ENCODE measurements at regions not wholly inside any gene's neighbourhood (a gene's known extent, or its start where the extent isn't known, plus 50 kb on each side); places are given as distances from the start of the nearest gene placed in this dataset.

DNA sequence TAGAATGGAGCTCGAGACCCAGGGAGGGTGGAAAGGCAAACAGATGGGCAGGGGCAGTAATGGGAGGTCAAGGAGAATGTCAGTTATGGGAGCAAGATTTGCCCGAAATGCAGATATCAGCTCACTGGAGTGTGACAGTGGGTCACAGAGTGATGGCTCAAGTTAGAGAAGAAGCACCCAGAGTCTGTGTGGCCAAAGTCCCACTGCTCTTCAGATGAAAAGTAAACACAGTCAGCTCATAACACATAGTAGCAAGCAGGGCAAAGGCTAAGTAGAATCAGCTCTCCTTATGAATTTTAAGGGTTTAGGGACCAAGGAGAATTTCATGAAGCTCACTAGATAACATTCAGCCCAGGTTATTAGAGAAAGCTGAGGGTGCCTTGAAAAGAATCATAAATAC is 264.9 kb upstream of the MON1B start:
- Mint-ChIP-seq H3K27me3 (ENCODE audit: low read depth in 3 of 3) (no peaks in the 10 kb centered on the region), H3K36me3 (no peaks in the 10 kb centered on the region), H3K4me1 (no peaks in the 10 kb centered on the region), H3K27ac (no peak overlapping the region), H3K4me3 (no peak overlapping the region), H3K9me3 (peaks cover 0 to 23% (median 7%) of the 10 kb centered on the region in 6 donors)
- DNase-seq: no peak

DNA sequence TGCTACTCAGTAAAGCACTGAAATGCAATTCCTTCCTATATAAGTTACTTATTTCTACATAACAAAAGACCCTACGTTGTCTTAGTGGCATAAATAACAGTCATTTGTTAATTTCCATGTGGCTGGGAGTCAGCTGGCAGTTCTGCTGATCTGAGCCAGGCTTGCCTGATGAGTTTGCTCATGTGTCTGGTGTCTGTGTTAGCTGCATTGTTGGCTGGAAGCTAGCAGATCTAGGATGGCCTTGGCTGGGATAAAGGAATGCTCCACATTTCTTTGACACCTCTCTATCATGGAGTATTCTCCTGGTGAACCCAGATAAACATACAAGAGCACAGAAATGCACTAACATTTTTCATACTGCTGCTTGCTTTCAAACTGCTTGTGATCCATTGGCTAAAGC is 264.4 kb upstream of the MON1B start:
- Mint-ChIP-seq H3K9me3 (peaks cover 2 to 23% (median 10%) of the 10 kb centered on the region in 6 donors), H3K36me3 (no peaks in the 10 kb centered on the region)

GRCh38 chr16:76931186-76931585 is 259.8 kb upstream of the MON1B start:
- no peak overlapping the region for H3K27ac Mint-ChIP-seq
- DNase-seq: no peak

More for the DNA sequence above, 264.4 kb upstream of the MON1B start:
- no peak for DNase-seq
- Mint-ChIP-seq H3K27me3 (ENCODE audit: low read depth in 3 of 3) (no peaks in the 10 kb centered on the region), H3K4me3 (no peak overlapping the region), H3K4me1 (no peaks in the 10 kb centered on the region), H3K27ac (no peak overlapping the region)

DNA sequence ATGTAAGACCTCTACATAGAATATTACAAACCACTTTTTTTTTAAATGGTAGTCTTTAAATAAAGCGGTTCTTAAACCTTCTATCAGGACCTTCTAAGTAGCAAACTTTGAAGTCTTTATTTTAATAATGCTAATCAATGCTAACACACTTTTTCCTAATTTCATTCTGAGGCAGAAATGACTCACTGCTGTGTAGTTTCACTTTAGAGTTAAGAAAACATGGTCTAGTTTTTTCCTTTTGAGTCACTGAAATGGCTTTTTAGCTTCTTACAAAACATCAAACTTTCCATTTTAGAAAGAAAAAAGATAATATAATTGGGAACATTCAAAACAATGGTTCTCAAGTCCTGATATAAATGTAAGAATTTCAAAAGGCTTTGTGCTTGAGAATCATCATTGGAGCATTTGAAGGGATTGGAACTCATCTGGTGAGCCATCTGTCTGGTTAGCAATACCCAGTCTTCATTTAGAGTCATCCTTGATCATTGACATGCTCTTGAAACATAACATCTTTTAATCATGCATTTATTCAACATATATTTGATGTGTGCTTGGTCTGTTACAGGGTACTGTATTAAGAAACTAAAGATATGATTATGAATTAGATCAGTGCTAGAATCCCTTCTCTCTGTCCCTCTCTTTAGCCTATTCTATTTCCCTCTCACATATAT is 258.3 kb upstream of the MON1B start:
- Mint-ChIP-seq H3K4me1 (no peaks in the 10 kb centered on the region), H3K27me3 (ENCODE audit: low read depth in 3 of 3) (peaks cover 0 to 2% (median 2%) of the 10 kb centered on the region in 3 donors), H3K9me3 (peaks cover 5 to 30% (median 12%) of the 10 kb centered on the region in 6 donors), H3K4me3 (no peak overlapping the region), H3K27ac (no peak overlapping the region), H3K36me3 (no peaks in the 10 kb centered on the region)
- no peak for DNase-seq

More at GRCh38 chr16:76931186-76931585, 259.8 kb upstream of the MON1B start:
- peaks cover 5 to 29% (median 12%) of the 10 kb centered on the region in 6 donors for H3K9me3 Mint-ChIP-seq
- no peak overlapping the region for H3K4me3 Mint-ChIP-seq
- H3K27me3 Mint-ChIP-seq (ENCODE audit: low read depth in 3 of 3): peaks cover 0 to 2% (median 0%) of the 10 kb centered on the region in 3 donors
- H3K36me3 Mint-ChIP-seq: no peaks in the 10 kb centered on the region
- H3K4me1 Mint-ChIP-seq: no peaks in the 10 kb centered on the region

GRCh38 chr16:76940251-76940650 is 250.7 kb upstream of the MON1B start:
- Mint-ChIP-seq H3K9me3 (peaks cover 6 to 43% (median 10%) of the 10 kb centered on the region in 6 donors), H3K4me1 (no peaks in the 10 kb centered on the region), H3K27me3 (ENCODE audit: low read depth in 3 of 3) (peaks cover 0 to 4% (median 0%) of the 10 kb centered on the region in 3 donors), H3K27ac (no peak overlapping the region), H3K4me3 (no peak overlapping the region), H3K36me3 (no peaks in the 10 kb centered on the region)
- DNase-seq: no peak

DNA sequence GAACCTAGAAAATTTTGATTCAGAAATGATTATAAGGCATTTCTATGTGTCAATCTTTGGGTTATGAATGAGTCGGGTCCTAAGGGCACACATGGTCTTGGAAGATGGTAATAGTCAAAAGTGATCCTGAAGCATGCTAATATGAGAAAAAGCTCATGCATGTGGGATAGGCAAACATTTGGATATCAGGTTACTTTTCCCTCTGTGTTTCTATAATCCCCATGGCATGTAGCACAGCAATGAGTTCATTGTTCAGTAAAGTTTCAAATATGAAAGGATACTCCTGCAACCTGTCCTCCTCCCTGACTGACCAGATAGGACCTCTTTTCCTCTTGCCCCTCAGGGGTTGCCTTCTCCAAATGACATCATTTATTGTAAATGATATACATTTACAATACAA is 249.9 kb upstream of the MON1B start:
- Mint-ChIP-seq H3K4me3 (no peak overlapping the region), H3K9me3 (peaks cover 4 to 44% (median 10%) of the 10 kb centered on the region in 6 donors), H3K27ac (no peak overlapping the region), H3K4me1 (no peaks in the 10 kb centered on the region), H3K36me3 (no peaks in the 10 kb centered on the region), H3K27me3 (ENCODE audit: low read depth in 3 of 3) (peaks cover 0 to 4% (median 0%) of the 10 kb centered on the region in 3 donors)
- no peak for DNase-seq

DNA sequence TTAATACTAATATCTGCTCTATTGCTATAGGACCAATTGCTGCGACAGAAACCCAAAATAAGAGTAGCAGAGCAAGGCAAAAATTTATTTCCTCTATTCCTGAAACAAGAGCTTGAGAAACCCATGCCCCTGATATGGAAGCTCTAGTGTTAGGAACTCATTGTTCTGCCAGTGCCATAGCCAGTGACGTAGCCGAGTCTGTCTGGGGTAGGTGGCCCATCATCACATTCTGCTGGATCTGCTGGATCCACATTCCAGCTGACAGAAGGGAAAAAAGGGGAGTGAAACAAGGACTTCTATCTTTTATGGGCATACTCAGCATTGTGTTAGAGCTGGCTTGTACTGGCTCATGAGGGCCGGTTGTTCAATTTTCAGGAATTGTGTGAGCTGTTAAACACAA is 248.9 kb upstream of the MON1B start:
- Mint-ChIP-seq H3K36me3 (no peaks in the 10 kb centered on the region), H3K9me3 (peaks cover 4 to 43% (median 14%) of the 10 kb centered on the region in 6 donors), H3K27me3 (ENCODE audit: low read depth in 3 of 3) (peaks cover 0 to 2% (median 0%) of the 10 kb centered on the region in 3 donors), H3K4me3 (no peak overlapping the region), H3K27ac (no peak overlapping the region), H3K4me1 (no peaks in the 10 kb centered on the region)
- DNase-seq: no peak

GRCh38 chr16:76943921-76944320 is 247.1 kb upstream of the MON1B start:
- Mint-ChIP-seq H3K27me3 (ENCODE audit: low read depth in 3 of 3) (peaks cover 0 to 2% (median 0%) of the 10 kb centered on the region in 3 donors), H3K4me3 (no peak overlapping the region), H3K4me1 (no peaks in the 10 kb centered on the region), H3K27ac (no peak overlapping the region), H3K9me3 (peaks cover 6 to 51% (median 13%) of the 10 kb centered on the region in 6 donors), H3K36me3 (no peaks in the 10 kb centered on the region)
- DNase-seq: no peak

GRCh38 chr16:76946879-76947278 is 244.1 kb upstream of the MON1B start:
- Mint-ChIP-seq H3K27me3 (ENCODE audit: low read depth in 3 of 3) (no peaks in the 10 kb centered on the region), H3K27ac (no peak overlapping the region), H3K4me3 (no peak overlapping the region), H3K4me1 (no peaks in the 10 kb centered on the region), H3K9me3 (peaks cover 8 to 54% (median 18%) of the 10 kb centered on the region in 6 donors), H3K36me3 (no peaks in the 10 kb centered on the region)
- DNase-seq: no peak

GRCh38 chr16:76947749-76948148 is 243.2 kb upstream of the MON1B start:
- Mint-ChIP-seq H3K4me1 (no peaks in the 10 kb centered on the region), H3K9me3 (peaks cover 9 to 52% (median 15%) of the 10 kb centered on the region in 6 donors), H3K36me3 (no peaks in the 10 kb centered on the region), H3K27me3 (ENCODE audit: low read depth in 3 of 3) (no peaks in the 10 kb centered on the region), H3K4me3 (no peak overlapping the region), H3K27ac (no peak overlapping the region)
- DNase-seq: no peak

DNA sequence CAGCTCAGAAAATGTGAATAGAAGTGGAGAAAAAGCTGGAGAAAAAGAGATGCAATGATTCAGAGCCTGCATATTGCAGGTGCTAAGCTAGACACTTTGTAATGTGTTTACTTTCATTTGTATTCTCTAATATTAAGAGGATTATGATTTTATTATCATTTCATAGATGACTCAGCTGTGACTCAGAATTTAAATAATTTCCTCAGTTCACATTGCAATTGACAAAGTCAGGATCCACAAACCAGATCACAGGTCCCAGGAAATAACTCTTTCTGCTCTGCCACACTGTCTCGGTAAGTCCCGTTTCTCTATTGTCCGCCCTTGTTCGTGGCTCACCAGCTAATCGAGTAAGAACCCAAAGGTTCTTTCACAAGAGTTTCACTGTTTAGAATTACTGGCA is 235.4 kb upstream of the MON1B start:
- Mint-ChIP-seq H3K27me3 (ENCODE audit: low read depth in 3 of 3) (peaks cover 0 to 2% (median 2%) of the 10 kb centered on the region in 3 donors), H3K4me1 (no peaks in the 10 kb centered on the region), H3K9me3 (peaks cover 4 to 34% (median 8%) of the 10 kb centered on the region in 6 donors), H3K4me3 (no peak overlapping the region), H3K27ac (no peak overlapping the region), H3K36me3 (no peaks in the 10 kb centered on the region)
- no peak for DNase-seq

- DNase-seq: no peak
- no peaks in the 10 kb centered on the region for H3K4me1 Mint-ChIP-seq
- H3K36me3 Mint-ChIP-seq: no peaks in the 10 kb centered on the region
- no peak overlapping the region for H3K4me3 Mint-ChIP-seq
- peaks cover 0 to 2% (median 2%) of the 10 kb centered on the region in 3 donors for H3K27me3 Mint-ChIP-seq (ENCODE audit: low read depth in 3 of 3)
- no peak overlapping the region for H3K27ac Mint-ChIP-seq
- H3K9me3 Mint-ChIP-seq: peaks cover 4 to 28% (median 8%) of the 10 kb centered on the region in 6 donors
Measured at GRCh38 chr16:76956394-76956793, 234.6 kb upstream of the MON1B start.

- Mint-ChIP-seq H3K4me3 (no peak overlapping the region), H3K27me3 (ENCODE audit: low read depth in 3 of 3) (peaks cover 0 to 2% (median 2%) of the 10 kb centered on the region in 3 donors), H3K9me3 (peaks cover 3 to 24% (median 7%) of the 10 kb centered on the region in 6 donors), H3K27ac (no peak overlapping the region), H3K4me1 (no peaks in the 10 kb centered on the region), H3K36me3 (no peaks in the 10 kb centered on the region)
- DNase-seq: no peak
Measured at GRCh38 chr16:76956841-76957240, 234.1 kb upstream of the MON1B start.

DNA sequence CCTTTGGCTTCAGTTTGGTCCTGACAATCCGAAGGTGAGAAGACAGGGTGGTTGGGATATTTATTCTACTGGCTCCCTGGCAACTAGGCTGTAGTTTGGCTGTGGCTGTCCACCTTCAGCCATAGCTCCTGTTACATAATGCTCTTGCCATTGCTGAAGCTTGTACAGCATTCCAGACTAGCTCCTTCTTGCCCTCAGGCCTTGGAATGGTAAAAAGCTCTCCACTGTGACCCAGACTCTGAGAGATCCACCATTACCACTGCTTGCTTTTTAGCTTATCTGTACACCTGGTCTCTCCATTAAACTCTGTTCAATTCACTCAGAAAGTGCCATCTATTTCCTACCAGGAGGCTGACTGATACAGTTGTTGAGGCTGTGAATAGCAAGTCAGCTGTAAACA is 231.8 kb upstream of the MON1B start:
- peaks cover 0 to 2% (median 0%) of the 10 kb centered on the region in 3 donors for H3K27me3 Mint-ChIP-seq (ENCODE audit: low read depth in 3 of 3)
- no peaks in the 10 kb centered on the region for H3K4me1 Mint-ChIP-seq
- no peak overlapping the region for H3K27ac Mint-ChIP-seq
- DNase-seq: no peak
- no peak overlapping the region for H3K4me3 Mint-ChIP-seq
- H3K9me3 Mint-ChIP-seq: peaks cover 3 to 22% (median 6%) of the 10 kb centered on the region in 6 donors
- H3K36me3 Mint-ChIP-seq: no peaks in the 10 kb centered on the region

Measured in immature natural killer cell (primary cell).